ENCODE measurements at regions not wholly inside any gene's neighbourhood (a gene's known extent, or its start where the extent isn't known, plus 50 kb on each side); places are given as distances from the start of the nearest gene placed in this dataset.
A peak's percentile ranks its signal among the peaks of the same experiment; 100 is the strongest.

GRCh38 chr2:81043681-81044080, 739.1 kb upstream of the LRRTM1 start:
- TF ChIP-seq CTCF (conservative IDR thresholded peaks at IDR 0.05) = no peak
- H3K27ac ChIP-seq = no peak overlapping the region

- peak; percentile 42 for TF ChIP-seq CTCF (conservative IDR thresholded peaks at IDR 0.05)
- H3K27ac ChIP-seq = no peak overlapping the region
These were observed 702.6 kb upstream of the LRRTM1 start for GRCh38 chr2:81007104-81007503.

GRCh38 chr2:81002906-81003305, 698.4 kb upstream of the LRRTM1 start:
- TF ChIP-seq CTCF (conservative IDR thresholded peaks at IDR 0.05) = no peak
- no peak overlapping the region for H3K27ac ChIP-seq

GRCh38 chr2:80987466-80987865, 682.9 kb upstream of the LRRTM1 start:
- no peak for TF ChIP-seq CTCF (conservative IDR thresholded peaks at IDR 0.05)

GRCh38 chr2:80969900-80970299, 665.3 kb upstream of the LRRTM1 start:
- H3K27ac ChIP-seq = no peak overlapping the region
- no peak for TF ChIP-seq CTCF (conservative IDR thresholded peaks at IDR 0.05)

More at GRCh38 chr2:80987466-80987865, 682.9 kb upstream of the LRRTM1 start:
- H3K27ac ChIP-seq = no peak overlapping the region

- TF ChIP-seq CTCF (conservative IDR thresholded peaks at IDR 0.05) = no peak
- no peak overlapping the region for H3K27ac ChIP-seq
These were observed 663.9 kb upstream of the LRRTM1 start for GRCh38 chr2:80968450-80968849.

GRCh38 chr2:80947601-80948130, 643.1 kb upstream of the LRRTM1 start:
- no peak for TF ChIP-seq CTCF (conservative IDR thresholded peaks at IDR 0.05)
- H3K27ac ChIP-seq = no peak overlapping the region

Data from VCaP (cell line).